ENCODE measurements at regions not wholly inside any gene's neighbourhood (a gene's known extent, or its start where the extent isn't known, plus 50 kb on each side); places are given as distances from the start of the nearest gene placed in this dataset.

DNA sequence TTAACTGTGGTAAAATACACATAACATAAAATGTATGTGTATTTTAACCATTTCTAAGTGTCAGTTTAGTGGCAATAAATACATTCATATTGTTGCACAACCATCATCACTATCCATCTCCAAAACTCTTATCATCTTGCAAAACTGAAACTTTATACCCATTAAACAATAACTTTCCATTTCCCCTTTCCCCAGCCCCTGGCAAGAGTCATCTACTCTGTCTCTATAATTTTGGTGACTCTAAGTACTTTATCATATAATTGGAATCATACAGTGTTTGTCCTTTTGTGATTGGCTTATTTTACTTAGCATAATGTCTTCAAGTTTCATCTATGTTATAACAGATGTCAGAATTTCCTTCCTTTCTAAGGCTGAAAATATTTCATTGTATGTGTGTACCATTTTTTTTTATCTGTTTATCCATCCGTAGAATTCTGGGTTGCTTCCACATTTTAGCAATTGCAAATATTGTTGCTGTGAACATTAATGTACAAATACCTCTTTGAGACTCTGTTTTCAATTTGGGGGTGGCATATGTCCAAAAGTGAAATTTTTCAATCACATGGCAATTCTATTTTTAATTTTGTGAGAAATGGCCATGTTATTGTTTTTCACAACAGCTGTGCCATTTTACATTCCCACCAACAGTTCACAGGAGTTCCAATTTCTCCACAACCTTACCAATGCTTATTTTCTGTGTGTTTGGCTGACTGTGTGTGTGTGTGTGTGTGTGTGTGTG lies 153.9 kb upstream of the GORAB start:
- Histone ChIP-seq H3K9me2 (ENCODE audit: insufficient read depth) (0 out of 2 replicates have a peak, but pooled peaks cover 7% of the 10 kb centered on the region), H3F3A (replicated peaks; ENCODE audit: low read depth) (no peaks in the 10 kb centered on the region), H3K27me3 (ENCODE audit: insufficient read depth) (no peaks in the 10 kb centered on the region), H3K4me2 (no peak overlapping the region), H3K4me1 (ENCODE audit: insufficient read depth) (peaks cover 14% of the 10 kb centered on the region), H3K79me2 (replicated peaks; ENCODE audit: insufficient read depth) (no peaks in the 10 kb centered on the region), H2AFZ (no peak overlapping the region), H3K27ac (ENCODE audit: low read depth) (no peak overlapping the region), H4K20me1 (replicated peaks; ENCODE audit: insufficient read depth) (no peaks in the 10 kb centered on the region), H3K4me3 (no peak overlapping the region), H3K36me3 (ENCODE audit: insufficient read depth) (no peaks in the 10 kb centered on the region)
- no peaks in the 10 kb centered on the region for H3K27me3 Mint-ChIP-seq (ENCODE audit: insufficient read depth, low read depth, poor library complexity)
- peaks cover 8% of the 10 kb centered on the region for H3K4me1 Mint-ChIP-seq
- ATAC-seq (no peak), DNase-seq (ENCODE audit: low spot score) (no peak)
- H3K27ac Mint-ChIP-seq: no peak overlapping the region
- TF ChIP-seq ZNF114 (CRISPR knock-in tag; IDR thresholded peaks at IDR 0.05): no peak
- TF ChIP-seq, protein P1, sequence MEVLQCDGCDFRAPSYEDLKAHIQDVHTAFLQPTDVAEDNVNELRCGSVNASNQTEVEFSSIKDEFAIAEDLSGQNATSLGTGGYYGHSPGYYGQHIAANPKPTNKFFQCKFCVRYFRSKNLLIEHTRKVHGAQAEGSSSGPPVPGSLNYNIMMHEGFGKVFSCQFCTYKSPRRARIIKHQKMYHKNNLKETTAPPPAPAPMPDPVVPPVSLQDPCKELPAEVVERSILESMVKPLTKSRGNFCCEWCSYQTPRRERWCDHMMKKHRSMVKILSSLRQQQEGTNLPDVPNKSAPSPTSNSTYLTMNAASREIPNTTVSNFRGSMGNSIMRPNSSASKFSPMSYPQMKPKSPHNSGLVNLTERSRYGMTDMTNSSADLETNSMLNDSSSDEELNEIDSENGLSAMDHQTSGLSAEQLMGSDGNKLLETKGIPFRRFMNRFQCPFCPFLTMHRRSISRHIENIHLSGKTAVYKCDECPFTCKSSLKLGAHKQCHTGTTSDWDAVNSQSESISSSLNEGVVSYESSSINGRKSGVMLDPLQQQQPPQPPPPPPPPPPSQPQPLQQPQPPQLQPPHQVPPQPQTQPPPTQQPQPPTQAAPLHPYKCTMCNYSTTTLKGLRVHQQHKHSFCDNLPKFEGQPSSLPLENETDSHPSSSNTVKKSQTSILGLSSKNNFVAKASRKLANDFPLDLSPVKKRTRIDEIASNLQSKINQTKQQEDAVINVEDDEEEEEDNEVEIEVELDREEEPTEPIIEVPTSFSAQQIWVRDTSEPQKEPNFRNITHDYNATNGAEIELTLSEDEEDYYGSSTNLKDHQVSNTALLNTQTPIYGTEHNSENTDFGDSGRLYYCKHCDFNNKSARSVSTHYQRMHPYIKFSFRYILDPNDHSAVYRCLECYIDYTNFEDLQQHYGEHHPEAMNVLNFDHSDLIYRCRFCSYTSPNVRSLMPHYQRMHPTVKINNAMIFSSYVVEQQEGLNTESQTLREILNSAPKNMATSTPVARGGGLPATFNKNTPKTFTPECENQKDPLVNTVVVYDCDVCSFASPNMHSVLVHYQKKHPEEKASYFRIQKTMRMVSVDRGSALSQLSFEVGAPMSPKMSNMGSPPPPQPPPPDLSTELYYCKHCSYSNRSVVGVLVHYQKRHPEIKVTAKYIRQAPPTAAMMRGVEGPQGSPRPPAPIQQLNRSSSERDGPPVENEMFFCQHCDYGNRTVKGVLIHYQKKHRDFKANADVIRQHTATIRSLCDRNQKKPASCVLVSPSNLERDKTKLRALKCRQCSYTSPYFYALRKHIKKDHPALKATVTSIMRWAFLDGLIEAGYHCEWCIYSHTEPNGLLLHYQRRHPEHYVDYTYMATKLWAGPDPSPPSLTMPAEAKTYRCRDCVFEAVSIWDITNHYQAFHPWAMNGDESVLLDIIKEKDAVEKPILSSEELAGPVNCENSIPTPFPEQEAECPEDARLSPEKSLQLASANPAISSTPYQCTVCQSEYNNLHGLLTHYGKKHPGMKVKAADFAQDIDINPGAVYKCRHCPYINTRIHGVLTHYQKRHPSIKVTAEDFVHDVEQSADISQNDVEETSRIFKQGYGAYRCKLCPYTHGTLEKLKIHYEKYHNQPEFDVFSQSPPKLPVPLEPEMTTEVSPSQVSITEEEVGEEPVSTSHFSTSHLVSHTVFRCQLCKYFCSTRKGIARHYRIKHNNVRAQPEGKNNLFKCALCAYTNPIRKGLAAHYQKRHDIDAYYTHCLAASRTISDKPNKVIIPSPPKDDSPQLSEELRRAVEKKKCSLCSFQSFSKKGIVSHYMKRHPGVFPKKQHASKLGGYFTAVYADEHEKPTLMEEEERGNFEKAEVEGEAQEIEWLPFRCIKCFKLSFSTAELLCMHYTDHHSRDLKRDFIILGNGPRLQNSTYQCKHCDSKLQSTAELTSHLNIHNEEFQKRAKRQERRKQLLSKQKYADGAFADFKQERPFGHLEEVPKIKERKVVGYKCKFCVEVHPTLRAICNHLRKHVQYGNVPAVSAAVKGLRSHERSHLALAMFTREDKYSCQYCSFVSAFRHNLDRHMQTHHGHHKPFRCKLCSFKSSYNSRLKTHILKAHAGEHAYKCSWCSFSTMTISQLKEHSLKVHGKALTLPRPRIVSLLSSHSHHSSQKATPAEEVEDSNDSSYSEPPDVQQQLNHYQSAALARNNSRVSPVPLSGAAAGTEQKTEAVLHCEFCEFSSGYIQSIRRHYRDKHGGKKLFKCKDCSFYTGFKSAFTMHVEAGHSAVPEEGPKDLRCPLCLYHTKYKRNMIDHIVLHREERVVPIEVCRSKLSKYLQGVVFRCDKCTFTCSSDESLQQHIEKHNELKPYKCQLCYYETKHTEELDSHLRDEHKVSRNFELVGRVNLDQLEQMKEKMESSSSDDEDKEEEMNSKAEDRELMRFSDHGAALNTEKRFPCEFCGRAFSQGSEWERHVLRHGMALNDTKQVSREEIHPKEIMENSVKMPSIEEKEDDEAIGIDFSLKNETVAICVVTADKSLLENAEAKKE (CRISPR knock-in tag; IDR thresholded peaks at IDR 0.05): no peak
- TF ChIP-seq, protein P2, sequence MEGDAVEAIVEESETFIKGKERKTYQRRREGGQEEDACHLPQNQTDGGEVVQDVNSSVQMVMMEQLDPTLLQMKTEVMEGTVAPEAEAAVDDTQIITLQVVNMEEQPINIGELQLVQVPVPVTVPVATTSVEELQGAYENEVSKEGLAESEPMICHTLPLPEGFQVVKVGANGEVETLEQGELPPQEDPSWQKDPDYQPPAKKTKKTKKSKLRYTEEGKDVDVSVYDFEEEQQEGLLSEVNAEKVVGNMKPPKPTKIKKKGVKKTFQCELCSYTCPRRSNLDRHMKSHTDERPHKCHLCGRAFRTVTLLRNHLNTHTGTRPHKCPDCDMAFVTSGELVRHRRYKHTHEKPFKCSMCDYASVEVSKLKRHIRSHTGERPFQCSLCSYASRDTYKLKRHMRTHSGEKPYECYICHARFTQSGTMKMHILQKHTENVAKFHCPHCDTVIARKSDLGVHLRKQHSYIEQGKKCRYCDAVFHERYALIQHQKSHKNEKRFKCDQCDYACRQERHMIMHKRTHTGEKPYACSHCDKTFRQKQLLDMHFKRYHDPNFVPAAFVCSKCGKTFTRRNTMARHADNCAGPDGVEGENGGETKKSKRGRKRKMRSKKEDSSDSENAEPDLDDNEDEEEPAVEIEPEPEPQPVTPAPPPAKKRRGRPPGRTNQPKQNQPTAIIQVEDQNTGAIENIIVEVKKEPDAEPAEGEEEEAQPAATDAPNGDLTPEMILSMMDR (conservative IDR thresholded peaks at IDR 0.05; ENCODE audit: low read depth in 2 of 2): no peak
- TF ChIP-seq, protein P3, sequence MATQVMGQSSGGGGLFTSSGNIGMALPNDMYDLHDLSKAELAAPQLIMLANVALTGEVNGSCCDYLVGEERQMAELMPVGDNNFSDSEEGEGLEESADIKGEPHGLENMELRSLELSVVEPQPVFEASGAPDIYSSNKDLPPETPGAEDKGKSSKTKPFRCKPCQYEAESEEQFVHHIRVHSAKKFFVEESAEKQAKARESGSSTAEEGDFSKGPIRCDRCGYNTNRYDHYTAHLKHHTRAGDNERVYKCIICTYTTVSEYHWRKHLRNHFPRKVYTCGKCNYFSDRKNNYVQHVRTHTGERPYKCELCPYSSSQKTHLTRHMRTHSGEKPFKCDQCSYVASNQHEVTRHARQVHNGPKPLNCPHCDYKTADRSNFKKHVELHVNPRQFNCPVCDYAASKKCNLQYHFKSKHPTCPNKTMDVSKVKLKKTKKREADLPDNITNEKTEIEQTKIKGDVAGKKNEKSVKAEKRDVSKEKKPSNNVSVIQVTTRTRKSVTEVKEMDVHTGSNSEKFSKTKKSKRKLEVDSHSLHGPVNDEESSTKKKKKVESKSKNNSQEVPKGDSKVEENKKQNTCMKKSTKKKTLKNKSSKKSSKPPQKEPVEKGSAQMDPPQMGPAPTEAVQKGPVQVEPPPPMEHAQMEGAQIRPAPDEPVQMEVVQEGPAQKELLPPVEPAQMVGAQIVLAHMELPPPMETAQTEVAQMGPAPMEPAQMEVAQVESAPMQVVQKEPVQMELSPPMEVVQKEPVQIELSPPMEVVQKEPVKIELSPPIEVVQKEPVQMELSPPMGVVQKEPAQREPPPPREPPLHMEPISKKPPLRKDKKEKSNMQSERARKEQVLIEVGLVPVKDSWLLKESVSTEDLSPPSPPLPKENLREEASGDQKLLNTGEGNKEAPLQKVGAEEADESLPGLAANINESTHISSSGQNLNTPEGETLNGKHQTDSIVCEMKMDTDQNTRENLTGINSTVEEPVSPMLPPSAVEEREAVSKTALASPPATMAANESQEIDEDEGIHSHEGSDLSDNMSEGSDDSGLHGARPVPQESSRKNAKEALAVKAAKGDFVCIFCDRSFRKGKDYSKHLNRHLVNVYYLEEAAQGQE (IDR thresholded peaks at IDR 0.05; ENCODE audit: unreplicated experiment): no peak
- TF ChIP-seq STAT1 (IDR thresholded peaks at IDR 0.05; ENCODE audit: unreplicated experiment): no peak
- TF ChIP-seq EZH2 (IDR thresholded peaks at IDR 0.05; ENCODE audit: low read depth, unreplicated experiment): no peak
- no peak for TF ChIP-seq EZH2phosphoT487 (IDR thresholded peaks at IDR 0.05; ENCODE audit: unreplicated experiment)
- no peak for TF ChIP-seq CREB1 (CRISPR knock-in tag; IDR thresholded peaks at IDR 0.05; ENCODE audit: low read depth)
- TF ChIP-seq ZNF331 (CRISPR knock-in tag; IDR thresholded peaks at IDR 0.05; ENCODE audit: low read depth): no peak
- TF ChIP-seq NANOG (IDR thresholded peaks at IDR 0.05; ENCODE audit: borderline replicate concordance): no peak
- TF ChIP-seq, protein P4, sequence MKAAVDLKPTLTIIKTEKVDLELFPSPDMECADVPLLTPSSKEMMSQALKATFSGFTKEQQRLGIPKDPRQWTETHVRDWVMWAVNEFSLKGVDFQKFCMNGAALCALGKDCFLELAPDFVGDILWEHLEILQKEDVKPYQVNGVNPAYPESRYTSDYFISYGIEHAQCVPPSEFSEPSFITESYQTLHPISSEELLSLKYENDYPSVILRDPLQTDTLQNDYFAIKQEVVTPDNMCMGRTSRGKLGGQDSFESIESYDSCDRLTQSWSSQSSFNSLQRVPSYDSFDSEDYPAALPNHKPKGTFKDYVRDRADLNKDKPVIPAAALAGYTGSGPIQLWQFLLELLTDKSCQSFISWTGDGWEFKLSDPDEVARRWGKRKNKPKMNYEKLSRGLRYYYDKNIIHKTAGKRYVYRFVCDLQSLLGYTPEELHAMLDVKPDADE (IDR thresholded peaks at IDR 0.05): no peak
- TF ChIP-seq POLR2AphosphoS5 (IDR thresholded peaks at IDR 0.05; ENCODE audit: low read depth): no peak
- TF ChIP-seq JUNB (IDR thresholded peaks at IDR 0.05; ENCODE audit: unreplicated experiment): no peak
- no peaks in the 10 kb centered on the region for H3K36me3 Mint-ChIP-seq (ENCODE audit: low read depth)
- H3K4me3 Mint-ChIP-seq: no peak overlapping the region
- H3K9me3 Mint-ChIP-seq: no peaks in the 10 kb centered on the region
